GM23248 (cell line): ENCODE measurements at regions not wholly inside any gene's neighbourhood (a gene's known extent, or its start where the extent isn't known, plus 50 kb on each side); places are given as distances from the start of the nearest gene placed in this dataset.
"Not testable (repeated sequence)": the region's sequence is repeated elsewhere in the genome, so short reads cannot be mapped to it uniquely, and the experiment has no call there.

Experiments used
- DNase-seq: peaks from one replicate; pipeline ENCODE4 v3.0.0-alpha.2; 2015
- H2AFZ ChIP-seq: fragments of 200-600 bp; sonication (generic); 2 replicates; pipeline ENCODE4 v1.6.1; 2016; ENCODE audit warnings: antibody characterized with exemption
- H3F3A ChIP-seq: fragments of 200-600 bp; sonication (generic); 2 replicates; pipeline ENCODE4 v1.6.1; 2016; ENCODE audit warnings: mild to moderate bottlenecking, antibody characterized with exemption, mixed run types; ENCODE audit not compliant: insufficient read depth
- H3K27ac ChIP-seq: fragments of 200-600 bp; sonication (generic); 2 replicates; pipeline ENCODE4 v1.5.1; 2016; ENCODE audit warnings: mild to moderate bottlenecking
- H3K27me3 ChIP-seq: fragments of 200-600 bp; sonication (generic); replicated peaks from 2 replicates; pipeline ENCODE4 v1.6.1; 2016; ENCODE audit warnings: mild to moderate bottlenecking; ENCODE audit not compliant: insufficient read depth
- H3K36me3 ChIP-seq: fragments of 200-600 bp; sonication (generic); 2 replicates; pipeline ENCODE4 v1.6.1; 2016; ENCODE audit warnings: low read depth, mild to moderate bottlenecking
- H3K4me1 ChIP-seq: fragments of 200-600 bp; sonication (generic); 2 replicates; pipeline ENCODE4 v1.6.1; 2016; ENCODE audit warnings: mild to moderate bottlenecking; ENCODE audit not compliant: insufficient read depth
- H3K4me2 ChIP-seq: fragments of 200-600 bp; sonication (generic); one replicate; pipeline ENCODE4 v1.6.1; 2016; ENCODE audit warnings: mild to moderate bottlenecking; ENCODE audit not compliant: unreplicated experiment
- H3K4me3 ChIP-seq: fragments of 200-600 bp; sonication (generic); 2 replicates; pipeline ENCODE4 v1.5.1; 2016; ENCODE audit warnings: mild to moderate bottlenecking
- H3K79me2 ChIP-seq: fragments of 200-600 bp; sonication (generic); 2 replicates; pipeline ENCODE4 v1.6.1; 2016; ENCODE audit warnings: mild to moderate bottlenecking; ENCODE audit not compliant: insufficient read depth
- H3K9ac ChIP-seq: fragments of 200-600 bp; sonication (generic); 2 replicates; pipeline ENCODE4 v1.6.1; 2016; ENCODE audit warnings: mild to moderate bottlenecking
- H3K9me2 ChIP-seq: fragments of 200-600 bp; sonication (generic); 2 replicates; pipeline ENCODE4 v1.6.1; 2016; ENCODE audit warnings: mixed run types, mild to moderate bottlenecking, moderate library complexity; ENCODE audit not compliant: insufficient read depth
- H3K9me3 ChIP-seq: fragments of 200-600 bp; sonication (generic); one replicate; pipeline ENCODE4 v1.6.1; 2017; ENCODE audit warnings: low read depth
- H4K20me1 ChIP-seq: fragments of 200-600 bp; sonication (generic); 2 replicates; pipeline ENCODE4 v1.6.0; 2016; ENCODE audit not compliant: insufficient read depth
- EZH2 ChIP-seq: fragments of 200-600 bp; sonication (generic); IDR thresholded peaks from 2 replicates; pipeline ENCODE4 v1.6.1; 2018; ENCODE audit warnings: antibody characterized with exemption, mild to moderate bottlenecking; ENCODE audit not compliant: insufficient read depth, poor library complexity, severe bottlenecking
- EZH2phosphoT487 ChIP-seq: fragments of 200-600 bp; sonication (generic); IDR thresholded peaks from 2 replicates; pipeline ENCODE4 v1.6.1; 2018; ENCODE audit warnings: antibody characterized with exemption, moderate library complexity, mild to moderate bottlenecking, low read depth; ENCODE audit not compliant: insufficient read depth
- WGBS, 2 experiments: methylation state at CpG; one replicate each; pipeline ENCODE4 v1.1.6; 2015 to 2017; ENCODE audit warnings: low lambda C conversion rate in 2 of 2, low coverage in 1 of 2; ENCODE audit errors: missing lambda C conversion rate in 2 of 2; 5-methylcytosine and 5-hydroxymethylcytosine counted together
- in situ Hi-C: fragments of 300-500 bp; cut with MboI; formaldehyde crosslinking; loops from 2 replicates; pipeline ENCODE4 v1.15.0; 2020

DNA sequence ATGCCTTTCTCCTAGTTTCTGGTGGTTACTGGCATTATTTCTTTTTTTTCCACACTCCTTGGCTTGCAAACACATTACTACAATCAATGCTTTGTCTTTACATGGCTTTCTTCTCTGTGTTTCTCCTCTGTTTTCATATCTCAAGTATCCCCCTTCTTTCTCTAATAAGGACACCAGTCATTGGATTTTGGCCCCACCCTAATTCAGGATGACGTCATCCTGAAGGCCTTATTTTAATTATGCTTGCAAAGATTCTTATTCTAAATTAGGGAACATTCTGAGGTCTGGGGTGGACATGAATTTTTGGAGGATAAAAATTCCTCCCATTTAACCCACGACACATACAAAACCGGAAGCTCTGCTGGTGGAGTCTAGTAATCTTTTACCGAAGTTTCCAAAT is 1556.6 kb downstream of the DPP10 start:
- H3K27me3 ChIP-seq = no peaks in the 10 kb centered on the region
- no peak for DNase-seq
- no peak overlapping the region for H2AFZ ChIP-seq
- H3K9ac ChIP-seq = no peak overlapping the region
- no peaks in the 10 kb centered on the region for H3K79me2 ChIP-seq
- no peaks in the 10 kb centered on the region for H3K4me1 ChIP-seq
- no peak overlapping the region for H3K4me2 ChIP-seq
- no peaks in the 10 kb centered on the region for H3F3A ChIP-seq
- H3K9me3 ChIP-seq = peaks cover 2% of the 10 kb centered on the region
- no peak overlapping the region for H3K27ac ChIP-seq
- no peak overlapping the region for H3K4me3 ChIP-seq
- in situ Hi-C loops = no loop called here
- H4K20me1 ChIP-seq = no peaks in the 10 kb centered on the region
- 18 to 19% methylated on average over 4 of the region's 4 CpGs for WGBS, 2 experiments
- no peak for TF ChIP-seq EZH2phosphoT487
- TF ChIP-seq EZH2 = no peak
- H3K9me2 ChIP-seq = no peaks in the 10 kb centered on the region
- no peaks in the 10 kb centered on the region for H3K36me3 ChIP-seq

DNA sequence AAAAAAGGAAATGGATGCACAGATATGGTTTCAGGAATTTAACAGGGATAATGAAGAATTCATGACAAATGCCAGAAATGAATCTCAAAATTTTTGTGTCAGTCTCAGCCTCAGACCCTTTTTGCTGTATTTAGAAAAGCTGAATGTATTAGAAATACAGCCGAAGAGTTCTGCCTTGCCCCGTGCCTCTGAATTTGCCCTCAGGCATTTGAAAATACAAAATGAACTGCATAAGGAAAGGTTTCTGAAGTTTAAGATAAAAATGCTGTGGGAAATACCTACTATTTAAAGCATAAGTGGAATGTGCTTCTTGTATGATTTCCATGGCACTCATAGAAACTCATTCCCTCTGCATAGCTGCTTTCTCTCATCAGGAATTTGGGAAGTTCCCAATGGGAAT is 1580.6 kb downstream of the DPP10 start:
- H3K9ac ChIP-seq = no peak overlapping the region
- no peak for DNase-seq
- H3K4me2 ChIP-seq = no peak overlapping the region
- no peak overlapping the region for H3K4me3 ChIP-seq
- H3K27me3 ChIP-seq = no peaks in the 10 kb centered on the region
- no peaks in the 10 kb centered on the region for H3K9me2 ChIP-seq
- no peak overlapping the region for H2AFZ ChIP-seq
- no peaks in the 10 kb centered on the region for H3K4me1 ChIP-seq
- no peaks in the 10 kb centered on the region for H4K20me1 ChIP-seq
- in situ Hi-C loops = no loop called here
- WGBS, 2 experiments = 18 to 38% methylated on average over 2 of the region's 2 CpGs
- no peaks in the 10 kb centered on the region for H3K9me3 ChIP-seq
- no peak overlapping the region for H3K27ac ChIP-seq
- H3K79me2 ChIP-seq = no peaks in the 10 kb centered on the region
- no peak for TF ChIP-seq EZH2phosphoT487
- TF ChIP-seq EZH2 = no peak
- no peaks in the 10 kb centered on the region for H3K36me3 ChIP-seq
- no peaks in the 10 kb centered on the region for H3F3A ChIP-seq

DNA sequence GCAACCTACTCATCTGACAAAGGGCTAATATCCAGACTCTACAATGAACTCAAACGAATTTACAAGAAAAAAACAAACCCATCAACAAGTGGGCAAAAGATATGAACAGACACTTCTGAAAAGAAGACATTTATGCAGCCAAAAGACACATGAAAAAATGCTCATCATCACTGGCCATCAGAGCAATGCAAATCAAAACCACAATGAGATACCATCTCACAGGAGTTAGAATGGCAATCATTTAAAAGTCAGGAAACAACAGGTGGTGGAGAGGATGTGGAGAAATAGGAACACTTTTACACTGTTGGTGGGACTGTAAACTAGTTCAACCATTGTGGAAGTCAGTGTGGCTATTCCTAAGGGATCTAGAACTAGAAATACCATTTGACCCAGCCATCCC is 1596.3 kb downstream of the DPP10 start:
- H4K20me1 ChIP-seq, H3K79me2 ChIP-seq, H3K9me3 ChIP-seq, H3K9me2 ChIP-seq, H3K27ac ChIP-seq, DNase-seq, in situ Hi-C loops, H3K27me3 ChIP-seq, H3K36me3 ChIP-seq, H3K4me2 ChIP-seq, H3K9ac ChIP-seq, H3K4me1 ChIP-seq, H3K4me3 ChIP-seq, H2AFZ ChIP-seq, H3F3A ChIP-seq: not testable (repeated sequence)
- WGBS, 2 experiments = 13 to 17% methylated on average over 1 of the region's 1 CpG

DNA sequence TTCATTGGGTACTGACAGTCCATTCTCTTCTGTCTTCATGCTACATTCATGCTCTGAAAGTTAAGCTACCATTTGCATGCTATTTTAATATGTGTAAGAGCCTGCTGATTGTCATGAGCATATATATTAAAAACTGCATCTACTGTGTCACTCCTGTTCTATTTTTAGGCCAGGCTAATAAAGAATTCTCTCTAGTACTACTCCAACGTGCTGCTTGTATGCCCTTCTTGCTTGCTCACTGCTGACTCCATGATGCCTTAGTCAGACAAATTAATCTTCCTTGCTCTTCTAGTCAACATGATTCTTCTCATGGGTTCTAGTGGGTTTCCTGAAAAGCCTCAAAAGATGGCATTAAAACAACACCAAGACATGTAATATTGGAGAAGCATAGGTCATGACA is 1600.1 kb downstream of the DPP10 start:
- TF ChIP-seq EZH2phosphoT487 (no peak), EZH2 (no peak)
- Histone ChIP-seq H2AFZ (no peak overlapping the region), H3K36me3 (no peaks in the 10 kb centered on the region), H3K9me2 (no peaks in the 10 kb centered on the region), H4K20me1 (no peaks in the 10 kb centered on the region), H3K27ac (no peak overlapping the region), H3K9ac (no peak overlapping the region), H3K4me1 (no peaks in the 10 kb centered on the region), H3K79me2 (no peaks in the 10 kb centered on the region), H3K4me3 (no peak overlapping the region), H3K4me2 (no peak overlapping the region), H3K27me3 (no peaks in the 10 kb centered on the region), H3F3A (no peaks in the 10 kb centered on the region), H3K9me3 (no peaks in the 10 kb centered on the region)
- DNase-seq = no peak
- 0 to 3% methylated on average over 1 of the region's 1 CpG for WGBS, 2 experiments
- in situ Hi-C loops = no loop called here

DNA sequence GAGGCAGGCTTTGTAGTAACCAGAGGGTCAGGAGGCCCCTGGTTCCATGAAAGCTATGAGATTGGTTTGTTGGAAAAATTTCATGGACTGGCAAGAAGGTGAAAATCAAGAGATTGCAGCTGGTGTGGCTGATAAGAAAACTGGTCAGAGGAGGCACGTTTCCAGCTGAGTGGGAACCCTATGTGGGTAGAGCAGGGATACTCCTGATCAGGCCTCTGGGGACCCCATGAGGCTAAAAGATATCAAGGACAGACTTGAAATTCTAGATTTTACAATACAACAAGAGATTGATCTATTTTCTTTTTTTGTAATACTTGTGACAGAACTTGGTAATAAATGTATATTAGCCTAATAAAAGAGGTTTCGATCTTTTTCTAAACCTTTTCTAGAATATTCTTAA is 1615.1 kb downstream of the DPP10 start:
- WGBS, 2 experiments = 24 to 29% methylated on average over 2 of the region's 2 CpGs
- in situ Hi-C loops = no loop called here
- DNase-seq = no peak

More for the DNA sequence above, 1615.1 kb downstream of the DPP10 start:
- no peaks in the 10 kb centered on the region for H3K9me3 ChIP-seq
- no peaks in the 10 kb centered on the region for H3K79me2 ChIP-seq
- no peak overlapping the region for H3K4me2 ChIP-seq
- H2AFZ ChIP-seq = no peak overlapping the region
- no peak overlapping the region for H3K27ac ChIP-seq
- H3F3A ChIP-seq = no peaks in the 10 kb centered on the region
- no peaks in the 10 kb centered on the region for H3K27me3 ChIP-seq
- TF ChIP-seq EZH2phosphoT487 = no peak
- no peak overlapping the region for H3K4me3 ChIP-seq
- no peaks in the 10 kb centered on the region for H3K9me2 ChIP-seq
- H3K9ac ChIP-seq = no peak overlapping the region
- no peaks in the 10 kb centered on the region for H3K36me3 ChIP-seq
- H3K4me1 ChIP-seq = no peaks in the 10 kb centered on the region
- H4K20me1 ChIP-seq = no peaks in the 10 kb centered on the region
